Islet precursor cell (in vitro differentiated cells): ENCODE measurements at regions not wholly inside any gene's neighbourhood (a gene's known extent, or its start where the extent isn't known, plus 50 kb on each side); places are given as distances from the start of the nearest gene placed in this dataset.

Source experiments
- DNase-seq: peaks from one replicate; pipeline ENCODE4 v3.0.0-alpha.2; 2018

DNA sequence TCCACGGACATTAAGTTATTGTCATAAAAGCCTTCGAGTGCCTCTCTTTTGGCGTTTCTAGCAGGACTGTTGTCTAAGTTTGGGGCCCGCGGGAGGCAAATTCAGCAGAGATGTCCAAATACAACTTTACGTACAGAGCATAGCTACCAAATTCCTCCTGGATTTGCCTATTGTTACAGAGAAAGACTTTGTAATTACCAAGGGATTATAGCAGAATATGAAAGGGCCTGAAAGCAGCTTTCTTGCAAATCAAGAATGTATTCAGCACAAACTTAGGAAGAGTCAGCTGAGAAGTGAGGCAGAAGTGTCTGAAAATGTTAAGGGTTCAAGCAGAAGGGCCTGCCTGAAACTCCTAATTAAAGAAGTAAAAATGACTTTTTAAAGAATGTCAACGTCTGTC lies 1053.5 kb upstream of the TENM3 start:
- DNase-seq: no peak

DNA sequence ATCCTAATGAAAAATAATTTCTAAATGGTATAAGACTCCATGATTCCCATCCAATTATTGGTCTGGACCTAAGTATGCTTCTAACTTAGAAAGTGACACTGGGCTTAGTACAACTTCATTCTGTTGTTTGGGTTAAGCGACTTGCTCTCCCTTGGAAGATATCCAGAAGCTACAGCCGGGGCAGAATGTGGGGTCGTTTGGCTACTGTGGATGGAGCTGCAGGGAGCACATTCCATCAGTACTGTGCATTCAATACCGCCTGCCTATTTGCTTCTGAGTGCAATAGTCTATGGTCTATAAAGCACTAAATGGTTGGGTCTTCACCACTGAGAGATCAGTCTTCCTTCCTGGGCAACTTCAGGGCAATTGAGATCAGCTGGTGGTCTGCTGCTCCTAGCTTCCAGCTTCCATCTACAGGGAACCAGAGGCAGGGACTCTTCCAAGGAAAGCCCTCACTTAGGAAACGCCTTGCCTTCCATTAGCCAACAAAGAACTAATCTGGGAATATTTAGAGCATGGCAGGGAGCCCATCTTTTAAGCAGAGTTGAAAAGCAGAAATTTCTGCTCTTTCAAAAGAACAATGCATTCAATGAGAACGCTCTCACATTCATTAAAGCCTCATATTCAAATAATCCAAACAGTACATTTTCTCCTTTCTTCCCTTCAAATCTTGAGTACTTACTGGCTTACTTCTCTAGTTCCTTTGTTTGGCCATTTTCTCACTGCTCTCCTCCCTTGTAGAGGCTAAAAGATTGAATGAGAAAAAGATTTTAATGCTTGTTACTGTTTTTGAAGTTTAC lies 1049.9 kb upstream of the TENM3 start:
- DNase-seq: no peak

DNA sequence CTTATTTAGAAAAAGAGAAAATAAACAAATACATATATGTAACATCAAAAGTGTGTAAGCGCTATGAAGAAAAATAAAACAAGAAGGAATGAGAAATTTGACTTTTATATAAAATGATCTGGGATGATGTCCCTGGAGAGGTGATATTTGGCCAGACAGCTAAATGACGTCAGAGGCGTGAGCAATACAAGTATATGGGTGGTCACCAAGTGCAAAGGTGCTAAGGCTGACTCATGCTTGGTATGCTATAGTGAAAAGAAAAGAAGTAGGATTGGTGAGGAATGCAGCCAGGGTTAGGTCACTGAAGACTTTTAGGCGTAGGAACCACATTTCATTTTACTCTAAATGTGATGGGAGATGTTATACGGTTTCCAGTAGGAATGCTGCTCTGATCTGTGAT lies 1049.1 kb upstream of the TENM3 start:
- DNase-seq: no peak

DNA sequence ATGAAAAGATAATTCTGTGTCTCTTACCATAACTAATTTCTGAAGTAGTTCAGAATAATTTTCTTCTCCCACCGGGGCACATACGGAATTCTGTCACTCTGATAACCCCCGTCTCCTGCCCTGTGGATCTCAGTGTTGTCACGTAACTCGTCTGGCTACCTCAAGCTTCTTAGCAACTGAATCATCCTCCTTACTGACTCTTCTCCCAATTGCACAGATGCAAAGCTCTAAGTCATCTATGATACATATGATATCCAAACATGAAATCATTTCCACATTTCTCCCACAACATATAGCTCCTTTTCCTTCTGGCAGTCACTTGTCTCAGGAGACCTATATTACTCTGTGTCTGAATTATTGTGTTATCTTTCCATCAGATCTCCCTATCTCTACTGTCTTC lies 1043.1 kb upstream of the TENM3 start:
- no peak for DNase-seq

DNA sequence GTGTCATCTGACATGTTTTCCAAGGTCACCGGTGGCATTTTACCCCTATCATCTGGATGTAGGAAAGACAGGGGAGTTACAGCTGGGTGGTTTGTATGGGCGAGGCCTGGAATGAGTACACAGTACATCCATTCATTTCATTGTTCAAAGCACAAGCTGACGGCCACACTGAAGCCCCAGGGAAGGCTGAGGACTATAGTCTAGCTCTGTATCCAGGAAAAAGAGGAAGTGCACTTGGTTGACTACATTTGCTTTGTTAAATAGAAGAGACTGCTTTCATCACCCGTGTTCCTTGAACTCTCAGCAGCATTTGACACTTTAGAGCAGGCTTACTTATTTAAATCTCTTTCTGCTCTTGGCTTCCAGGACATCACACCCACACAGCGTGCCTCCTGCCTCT lies 1041.0 kb upstream of the TENM3 start:
- no peak for DNase-seq

DNA sequence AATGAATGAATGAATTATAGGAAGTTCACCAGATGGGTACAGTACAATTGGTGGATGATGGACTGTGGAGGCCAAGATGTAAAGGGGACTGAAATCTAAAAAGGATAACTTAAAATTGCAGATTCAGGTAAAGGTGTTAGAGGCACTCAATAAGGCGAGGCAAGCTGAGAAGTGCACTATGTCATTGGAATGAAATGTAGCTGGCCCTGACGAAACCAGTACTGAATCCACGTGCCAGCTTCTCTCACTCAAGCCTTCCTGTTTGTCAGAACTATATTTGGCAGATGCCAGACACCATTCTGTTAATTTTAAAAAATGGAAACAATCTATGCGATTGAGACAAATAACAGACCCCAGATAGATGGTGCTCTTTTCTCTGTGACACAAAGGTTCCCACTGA lies 1039.1 kb upstream of the TENM3 start:
- DNase-seq: no peak

DNA sequence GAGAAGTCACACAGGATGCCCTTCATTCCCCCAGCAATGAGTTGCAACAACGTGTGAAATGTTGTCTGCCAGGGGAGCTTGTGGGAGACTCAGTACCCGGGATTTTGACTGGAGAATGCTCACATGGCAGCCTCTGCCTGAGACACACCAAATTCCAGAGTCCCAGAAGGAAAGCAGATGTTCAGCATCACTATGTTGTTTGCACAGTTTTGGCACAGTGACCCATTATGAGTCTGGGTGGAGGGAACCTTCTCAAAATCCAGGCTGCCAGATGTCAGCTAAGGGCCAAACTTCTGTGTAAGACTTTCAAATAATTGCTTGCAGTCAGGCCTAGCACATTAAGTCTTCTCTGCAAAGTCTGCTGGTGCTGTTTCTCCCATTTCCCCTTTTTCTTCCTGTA lies 1029.7 kb upstream of the TENM3 start:
- DNase-seq: no peak

DNA sequence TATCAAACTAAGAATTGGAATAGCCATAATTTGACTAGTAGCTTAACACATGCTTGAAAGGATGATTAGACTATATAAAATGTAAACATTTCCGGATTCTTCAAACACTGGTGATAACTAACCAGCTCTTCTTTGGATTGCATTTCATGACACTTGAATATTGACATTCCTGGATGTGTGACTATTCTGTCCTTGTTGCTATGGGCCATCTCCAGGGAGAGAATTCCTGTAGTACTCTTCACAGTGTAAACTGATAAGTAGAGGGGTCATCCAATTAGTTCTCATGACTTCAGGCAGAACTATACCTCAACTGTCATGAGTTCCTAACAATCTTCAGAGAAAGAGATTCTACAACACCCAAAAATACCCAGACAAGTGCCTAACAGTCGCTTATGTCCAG lies 1026.7 kb upstream of the TENM3 start:
- DNase-seq: no peak

DNA sequence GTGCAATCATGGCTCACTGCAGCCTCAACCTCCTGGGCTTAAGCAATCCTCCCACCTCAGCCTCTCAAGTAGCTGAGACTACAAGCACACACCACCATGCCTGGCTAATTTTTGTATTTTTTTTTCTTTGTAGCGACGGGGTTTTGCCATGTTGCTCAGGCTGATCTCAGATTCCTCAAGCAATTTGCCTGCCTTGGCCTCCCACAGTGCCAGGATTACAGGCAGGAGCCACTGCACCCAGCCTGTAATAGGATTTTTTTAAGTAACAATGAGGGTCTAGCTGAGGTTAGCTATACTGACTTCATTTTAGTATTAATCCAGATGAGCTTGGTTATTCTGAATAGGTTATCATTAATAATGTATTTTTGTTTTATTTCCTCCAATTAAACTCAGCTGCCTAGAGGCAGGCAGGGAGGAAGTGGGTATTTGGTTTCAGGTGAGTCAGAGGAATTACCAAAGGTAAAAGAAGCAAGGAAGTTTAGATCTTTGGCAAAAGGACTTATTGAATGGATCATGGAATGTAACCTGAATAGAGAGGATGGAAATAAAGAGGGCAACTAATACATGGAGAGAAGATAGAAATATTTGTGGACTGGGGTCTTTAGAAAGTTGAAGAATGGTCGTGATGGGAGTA lies 1023.3 kb upstream of the TENM3 start:
- no peak for DNase-seq

DNA sequence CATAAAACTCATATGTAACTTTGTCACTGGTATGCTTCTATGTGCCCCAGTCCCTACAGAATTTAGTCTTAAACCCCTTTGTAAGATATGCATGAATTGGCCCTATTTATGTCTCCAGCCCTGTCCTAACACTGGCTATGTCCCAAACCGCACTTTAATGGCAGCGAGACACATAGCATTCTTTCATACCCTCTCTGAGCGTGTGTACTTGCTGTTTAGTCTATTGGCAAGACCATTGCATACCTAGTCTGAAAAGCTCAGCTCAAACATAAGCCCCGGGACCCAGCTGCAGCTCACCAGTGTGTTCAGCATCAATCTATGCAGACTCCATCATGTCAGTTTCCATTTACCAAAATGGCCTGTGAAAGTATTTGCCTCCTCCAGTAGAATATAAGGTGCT lies 1018.4 kb upstream of the TENM3 start:
- DNase-seq: no peak

DNA sequence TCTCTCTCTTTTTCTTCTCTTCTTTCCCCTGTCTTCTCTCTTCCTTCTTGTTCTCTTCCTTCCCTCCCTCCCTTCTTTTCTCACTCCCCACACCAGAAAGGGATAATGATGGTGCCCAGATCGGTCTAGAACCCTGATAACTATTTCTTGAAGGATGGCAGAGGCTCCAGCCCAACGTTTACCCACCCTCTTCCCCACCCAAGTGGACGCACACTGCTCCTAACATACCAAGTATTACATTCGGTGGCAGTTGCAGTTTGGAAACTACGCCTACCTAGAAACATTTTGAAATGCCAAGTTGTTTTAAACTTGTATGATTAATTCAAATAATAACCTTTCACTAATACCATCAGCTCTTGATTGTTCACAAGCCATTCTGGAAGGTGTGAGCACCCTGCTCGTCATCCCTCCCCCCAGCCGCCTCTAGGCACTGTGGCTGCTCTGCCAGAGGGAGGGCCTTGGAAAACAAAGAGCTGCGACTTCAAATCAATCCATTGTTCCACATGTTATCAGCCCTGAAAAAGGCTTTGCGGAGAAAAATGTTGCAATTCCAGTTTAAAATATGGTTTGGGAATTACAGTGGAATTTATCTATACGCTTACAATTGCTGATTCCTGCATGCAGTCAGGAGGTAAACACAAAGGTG lies 1017.5 kb upstream of the TENM3 start:
- peak; percentile 60 for DNase-seq

DNA sequence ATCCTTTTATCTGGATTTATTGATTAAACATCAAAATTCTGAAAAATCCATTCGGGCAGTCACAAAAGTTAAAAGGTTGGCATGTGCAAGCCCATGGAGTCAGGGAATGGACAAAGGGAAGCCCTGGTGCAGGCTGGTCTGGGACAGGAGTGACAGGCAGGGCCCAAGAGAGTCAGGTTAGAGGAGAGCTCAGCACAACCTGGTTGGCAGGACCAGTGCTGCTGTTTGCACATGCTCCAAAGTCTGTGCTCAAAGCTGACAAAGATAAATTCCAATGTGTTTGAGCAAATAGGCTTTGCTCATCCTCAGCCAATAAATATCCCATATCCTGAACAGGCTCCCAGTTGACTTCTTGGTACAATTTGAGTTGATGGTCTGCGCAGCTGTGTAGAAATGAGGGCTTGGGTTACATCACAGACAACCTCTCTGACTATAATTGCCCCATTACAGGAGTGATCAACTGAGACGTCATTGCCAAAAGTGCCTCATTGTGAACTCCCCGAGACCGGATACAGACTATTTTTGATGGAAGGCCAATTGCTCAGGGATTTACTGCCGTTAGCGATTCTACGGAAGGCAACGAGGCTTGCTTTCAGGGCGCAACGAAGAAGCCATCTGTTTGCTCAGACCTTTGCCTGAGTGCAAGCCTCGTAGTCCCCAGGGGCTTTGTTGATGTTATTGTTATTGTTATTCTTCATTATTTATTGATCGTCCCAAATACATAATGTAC lies 1008.1 kb upstream of the TENM3 start:
- no peak for DNase-seq

DNA sequence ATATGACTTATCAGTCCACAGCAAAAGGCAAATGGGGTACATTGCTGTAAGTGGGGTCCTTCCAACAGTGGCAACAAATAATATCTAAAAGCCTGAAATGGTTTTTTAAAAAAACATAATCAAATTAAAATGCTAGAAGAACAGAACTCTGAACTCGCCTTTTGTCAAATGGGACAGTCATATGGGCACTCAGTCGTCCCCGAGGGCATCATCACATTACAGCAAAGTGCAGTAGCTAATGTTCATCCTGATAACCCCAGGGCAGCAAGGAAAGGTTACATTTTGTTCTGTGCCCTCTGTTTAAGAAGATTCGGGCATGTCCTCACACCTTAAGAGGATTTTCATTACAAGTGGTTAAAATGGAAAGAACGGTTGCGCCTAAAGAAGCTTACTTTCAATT lies 997.9 kb upstream of the TENM3 start:
- DNase-seq: no peak

DNA sequence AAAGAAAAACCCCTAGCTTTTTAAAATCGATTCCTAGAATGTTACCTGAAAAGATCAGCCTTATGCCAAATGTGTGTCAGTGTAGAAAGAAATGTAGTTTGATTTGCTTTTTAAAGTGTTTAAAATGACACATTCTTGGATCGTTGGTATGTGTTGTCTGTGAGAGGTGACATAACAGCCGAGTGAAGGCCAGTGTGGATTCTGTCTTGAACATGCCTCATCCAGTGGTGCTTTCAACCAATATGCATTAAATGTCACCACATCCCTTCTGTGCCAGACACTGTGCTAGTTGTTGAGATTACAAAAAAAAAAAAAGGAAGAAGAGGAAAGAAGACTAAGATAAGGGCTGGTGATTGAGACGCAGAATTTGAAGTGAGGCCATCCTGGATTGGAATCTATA lies 994.2 kb upstream of the TENM3 start:
- DNase-seq: no peak

DNA sequence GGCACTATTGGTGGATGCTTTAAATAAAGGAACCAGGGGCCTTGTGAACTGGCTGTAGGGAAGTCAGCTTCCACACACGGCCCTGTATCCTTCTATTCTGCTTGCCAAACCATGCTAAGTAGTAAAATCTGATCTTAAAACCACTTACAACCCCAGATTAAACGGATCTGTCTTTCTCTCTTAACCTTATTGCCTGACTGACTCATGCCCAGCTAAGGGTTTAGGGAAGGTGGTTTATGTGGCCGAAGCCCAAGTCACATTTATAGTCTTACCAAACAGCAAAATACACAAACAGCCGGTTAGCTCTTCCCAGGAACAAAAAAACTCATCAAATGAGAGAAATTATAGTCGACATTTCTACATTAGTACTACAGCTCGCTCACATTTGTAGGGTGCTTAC lies 988.4 kb upstream of the TENM3 start:
- DNase-seq: no peak

DNA sequence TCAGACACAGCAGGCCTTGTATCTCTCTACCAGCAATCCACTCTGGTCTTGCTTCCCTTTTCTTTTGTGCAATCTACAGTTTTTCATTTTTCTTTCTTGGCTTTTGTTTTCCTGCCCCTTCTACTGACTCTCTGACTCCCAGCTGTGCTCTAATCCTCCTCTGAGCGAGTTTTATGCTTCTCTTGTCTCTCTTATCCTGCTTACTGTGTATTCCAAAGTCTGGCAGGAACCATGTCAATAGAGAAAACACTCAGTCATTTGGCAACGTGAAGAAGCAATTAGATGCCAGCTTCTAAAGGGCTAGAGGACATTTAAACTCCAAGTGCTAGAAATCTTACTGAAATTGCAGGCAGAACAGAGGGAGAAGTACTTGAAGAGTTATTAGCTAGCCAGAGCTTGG lies 984.6 kb upstream of the TENM3 start:
- no peak for DNase-seq

DNA sequence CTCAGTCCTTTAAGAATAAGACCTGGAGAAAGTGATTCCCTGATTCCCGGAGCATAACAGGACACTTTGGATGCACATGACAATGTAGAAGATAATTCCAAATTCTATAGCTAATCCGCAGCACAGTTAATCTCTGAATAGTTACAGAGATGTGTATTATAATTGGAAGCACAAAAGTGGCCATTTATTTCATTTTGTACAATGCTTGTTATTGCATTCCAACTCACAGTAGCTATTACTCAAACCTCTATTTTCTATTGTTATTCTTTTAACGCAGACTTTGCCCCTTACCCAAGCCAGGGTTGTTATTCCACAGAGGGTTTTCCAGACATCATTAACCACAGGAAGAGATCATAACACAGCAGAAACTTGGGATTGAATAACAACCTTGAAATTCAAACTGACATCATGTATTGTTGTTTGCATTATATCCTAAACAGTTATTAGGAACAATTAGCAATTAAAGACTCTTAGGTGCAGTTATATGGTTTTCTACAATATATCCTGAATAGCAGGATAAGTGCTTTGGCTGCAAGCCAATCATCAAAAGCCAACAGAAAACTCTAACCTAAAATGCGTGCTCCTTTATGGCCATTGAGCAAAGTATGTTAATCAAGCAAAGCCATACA lies 984.0 kb upstream of the TENM3 start:
- DNase-seq: no peak

DNA sequence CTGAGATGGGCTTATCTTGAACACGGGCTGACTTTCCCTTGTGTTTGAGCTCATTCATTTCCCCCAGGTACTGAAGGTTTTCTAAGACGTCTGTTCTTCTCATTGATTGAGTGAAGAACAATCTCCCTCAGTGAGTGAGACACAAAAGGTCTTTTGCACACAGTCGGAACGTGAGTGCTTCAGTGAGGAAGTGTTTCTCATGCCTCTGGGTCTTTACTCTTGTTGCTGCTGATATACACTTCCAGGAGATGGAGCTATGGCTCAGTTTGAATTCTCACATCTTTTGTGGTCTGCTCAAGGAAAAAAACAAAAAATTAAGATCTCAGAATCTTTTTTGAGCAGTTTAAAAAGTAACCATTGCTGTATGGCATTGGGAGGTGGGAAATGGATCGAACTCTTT lies 981.9 kb upstream of the TENM3 start:
- peak; percentile 56 for DNase-seq

DNA sequence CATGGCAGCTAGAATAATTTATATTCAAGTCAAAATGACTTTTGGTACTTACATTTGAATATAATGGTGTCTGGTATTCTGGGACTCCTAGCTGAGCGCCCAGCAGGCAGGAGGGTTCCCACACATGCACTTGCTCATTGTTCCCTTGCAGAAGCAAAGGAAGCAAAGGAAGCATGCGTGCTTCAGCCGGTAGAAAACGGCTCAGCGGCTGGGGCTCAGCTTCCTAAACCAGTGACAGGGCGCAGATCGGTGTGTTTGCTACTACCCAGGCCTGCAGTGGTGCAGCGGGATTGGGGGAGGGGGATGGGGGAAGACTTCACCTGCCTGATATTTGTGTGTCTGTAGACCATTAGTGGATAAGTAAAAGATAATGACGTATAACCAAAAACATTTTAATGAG lies 978.3 kb upstream of the TENM3 start:
- DNase-seq: no peak

DNA sequence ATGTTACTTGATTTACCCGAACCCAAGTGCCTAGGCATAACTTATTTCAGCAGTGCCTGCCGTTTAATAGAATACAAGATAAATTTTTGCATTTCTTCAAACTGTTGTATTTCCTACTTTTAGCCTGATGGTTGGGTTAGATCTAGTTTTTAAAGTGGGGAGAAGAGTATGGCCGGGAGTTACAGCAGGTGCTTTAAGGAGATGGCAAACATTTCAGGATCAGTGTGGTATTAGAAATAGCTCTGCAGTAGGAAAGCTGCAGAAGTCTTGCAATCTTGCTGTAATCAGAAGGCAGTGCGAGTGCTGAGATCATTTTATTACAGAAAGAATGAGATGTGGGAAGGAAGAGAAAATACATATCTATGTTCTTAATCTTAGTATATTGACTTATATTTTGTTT lies 977.8 kb upstream of the TENM3 start:
- DNase-seq: no peak

DNA sequence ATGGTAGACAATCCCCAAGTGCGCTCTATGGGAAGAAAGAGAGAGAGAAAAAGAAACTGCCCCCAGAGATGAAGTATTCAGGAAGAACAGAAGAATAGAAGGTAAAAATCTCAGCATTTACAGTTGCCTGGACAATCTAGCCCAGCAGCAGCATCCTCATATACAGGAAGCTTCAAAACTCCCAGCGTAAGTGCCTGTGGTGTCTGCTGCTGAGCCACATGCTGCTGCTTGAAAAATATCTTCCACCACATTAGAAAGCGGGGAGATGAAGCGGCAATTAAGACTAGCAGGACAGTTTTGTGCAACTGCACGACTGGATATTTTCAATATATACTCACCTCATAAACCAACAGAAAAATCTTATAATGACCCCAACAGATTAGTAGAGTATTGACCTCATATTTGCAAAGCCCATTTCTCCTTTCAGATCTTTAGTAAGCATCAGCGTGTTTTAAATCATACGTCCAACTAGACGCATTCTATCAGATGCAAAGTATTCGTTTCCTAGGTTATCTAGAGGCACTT lies 972.0 kb upstream of the TENM3 start:
- DNase-seq: no peak

DNA sequence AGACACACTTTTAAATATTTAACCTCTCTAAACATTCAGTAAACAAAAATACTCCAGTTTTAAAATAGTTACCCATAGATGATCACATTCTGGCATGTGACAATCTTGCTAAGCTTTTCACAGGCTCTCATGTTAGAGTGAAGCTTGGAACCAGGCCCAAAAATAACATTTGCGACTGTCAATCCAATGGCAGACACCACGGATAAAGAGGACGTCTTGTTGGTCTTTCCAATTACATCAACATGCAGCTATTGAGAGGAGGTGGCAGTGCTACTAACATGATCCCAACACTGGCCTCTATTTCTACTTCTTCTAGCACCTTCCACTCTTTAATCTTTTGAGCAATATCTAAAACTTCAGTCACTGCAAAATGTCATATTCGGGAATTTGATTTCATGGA lies 970.8 kb upstream of the TENM3 start:
- no peak for DNase-seq

DNA sequence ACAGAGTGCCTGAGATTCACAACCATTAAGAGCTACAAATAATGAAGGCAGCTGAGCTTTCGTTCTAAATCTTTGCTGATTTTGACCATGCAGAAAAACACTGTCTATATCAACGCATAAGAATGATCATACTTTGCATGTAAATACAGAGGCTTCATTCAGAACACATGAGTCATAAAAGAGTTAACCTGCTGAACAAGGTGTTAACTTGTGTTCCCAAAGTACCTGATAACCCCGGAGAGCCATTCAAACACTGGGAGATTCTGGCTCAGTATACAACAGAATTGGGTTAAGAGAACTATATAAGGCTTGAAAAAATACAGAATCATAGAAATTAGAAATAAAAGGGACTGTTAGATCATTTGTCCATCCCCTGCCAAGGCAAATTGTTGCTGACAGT lies 964.3 kb upstream of the TENM3 start:
- DNase-seq: no peak
